Karpas-422 (cell line): ENCODE measurements at regions not wholly inside any gene's neighbourhood (a gene's known extent, or its start where the extent isn't known, plus 50 kb on each side); places are given as distances from the start of the nearest gene placed in this dataset.
"Not testable (repeated sequence)": the region's sequence is repeated elsewhere in the genome, so short reads cannot be mapped to it uniquely, and the experiment has no call there.

Experiments
- DNase-seq: peaks from one replicate; pipeline ENCODE4 v3.0.0-alpha.2; 2015
- H2AFZ ChIP-seq: fragments of 200-600 bp; sonication (generic); 2 replicates; pipeline ENCODE4 v1.6.1; 2014; ENCODE audit warnings: antibody characterized with exemption, low read length, mixed read lengths
- H3K27ac ChIP-seq: fragments of 200-600 bp; sonication (generic); 2 replicates; pipeline ENCODE4 v1.5.1; 2014; ENCODE audit warnings: mild to moderate bottlenecking, low read length, moderate library complexity
- H3K27me3 ChIP-seq: fragments of 200-600 bp; sonication (generic); 2 replicates; pipeline ENCODE4 v1.6.1; 2014; ENCODE audit warnings: low read length, mixed read lengths
- H3K36me3 ChIP-seq: fragments of 200-600 bp; sonication (generic); 2 replicates; pipeline ENCODE4 v1.6.1; 2014; ENCODE audit warnings: low read length, mixed read lengths; ENCODE audit not compliant: insufficient read depth
- H3K4me1 ChIP-seq: fragments of 200-600 bp; sonication (generic); 2 replicates; pipeline ENCODE4 v1.6.1; 2014; ENCODE audit warnings: mild to moderate bottlenecking, low read length, mixed read lengths
- H3K4me2 ChIP-seq: fragments of 200-600 bp; sonication (generic); 2 replicates; pipeline ENCODE4 v1.6.1; 2014; ENCODE audit warnings: low read length, low read depth, mild to moderate bottlenecking; ENCODE audit not compliant: poor library complexity, severe bottlenecking
- H3K4me3 ChIP-seq: fragments of 200-600 bp; sonication (generic); 2 replicates; pipeline ENCODE4 v1.5.1; 2014; ENCODE audit warnings: mild to moderate bottlenecking, antibody characterized with exemption, low read length, mixed read lengths
- H3K79me2 ChIP-seq: fragments of 200-600 bp; sonication (generic); 2 replicates; pipeline ENCODE4 v1.6.1; 2014; ENCODE audit warnings: mild to moderate bottlenecking, low read length, mixed read lengths
- H3K9ac ChIP-seq: fragments of 200-600 bp; sonication (generic); 2 replicates; pipeline ENCODE4 v1.6.0; 2014; ENCODE audit warnings: low read length
- H3K9me2 ChIP-seq: fragments of 200-600 bp; sonication (generic), shearing (Covaris generic); replicated peaks from 2 replicates; pipeline ENCODE4 v1.6.0; 2014; ENCODE audit warnings: mild to moderate bottlenecking, low read length, moderate library complexity; ENCODE audit not compliant: insufficient read depth
- H3K9me3 ChIP-seq: fragments of 300-700, 200-600 bp; sonication (generic); 2 replicates; pipeline ENCODE4 v1.6.1; 2014; ENCODE audit warnings: low read length, mixed read lengths
- H4K20me1 ChIP-seq: fragments of 200-600 bp; sonication (generic); 2 replicates; pipeline ENCODE4 v1.6.1; 2014; ENCODE audit warnings: mild to moderate bottlenecking, antibody characterized with exemption, low read length, low read depth; ENCODE audit not compliant: insufficient read depth

- H3K4me2 ChIP-seq: no peak overlapping the region
- H3K4me1 ChIP-seq: no peaks in the 10 kb centered on the region
- no peak overlapping the region for H3K4me3 ChIP-seq
- H3K9me3 ChIP-seq: no peaks in the 10 kb centered on the region
- DNase-seq: no peak
- no peaks in the 10 kb centered on the region for H4K20me1 ChIP-seq
- H2AFZ ChIP-seq: no peak overlapping the region
- no peaks in the 10 kb centered on the region for H3K36me3 ChIP-seq
- no peaks in the 10 kb centered on the region for H3K79me2 ChIP-seq
- no peaks in the 10 kb centered on the region for H3K27me3 ChIP-seq
- no peak overlapping the region for H3K9ac ChIP-seq
- no peak overlapping the region for H3K27ac ChIP-seq
- H3K9me2 ChIP-seq: no peaks in the 10 kb centered on the region
These were observed 136.3 kb upstream of the ANK3 start for GRCh38 chr10:60525716-60526585.

- H3K4me1 ChIP-seq: no peaks in the 10 kb centered on the region
- H3K9me3 ChIP-seq: no peaks in the 10 kb centered on the region
- no peak for DNase-seq
- no peak overlapping the region for H3K27ac ChIP-seq
- no peak overlapping the region for H2AFZ ChIP-seq
- no peaks in the 10 kb centered on the region for H3K79me2 ChIP-seq
- H3K9me2 ChIP-seq: no peaks in the 10 kb centered on the region
- H3K4me2 ChIP-seq: no peak overlapping the region
- no peak overlapping the region for H3K4me3 ChIP-seq
- no peaks in the 10 kb centered on the region for H3K36me3 ChIP-seq
- no peak overlapping the region for H3K9ac ChIP-seq
- no peaks in the 10 kb centered on the region for H4K20me1 ChIP-seq
- H3K27me3 ChIP-seq: no peaks in the 10 kb centered on the region
These were observed 134.9 kb upstream of the ANK3 start for GRCh38 chr10:60524541-60524940.

GRCh38 chr10:60523371-60523770, 133.7 kb upstream of the ANK3 start:
- not testable (repeated sequence) for H3K27ac ChIP-seq, H3K4me3 ChIP-seq, H3K4me2 ChIP-seq, H3K79me2 ChIP-seq, H3K4me1 ChIP-seq, H3K9ac ChIP-seq, DNase-seq, H2AFZ ChIP-seq, H3K27me3 ChIP-seq, H4K20me1 ChIP-seq, H3K36me3 ChIP-seq, H3K9me3 ChIP-seq, H3K9me2 ChIP-seq

DNA sequence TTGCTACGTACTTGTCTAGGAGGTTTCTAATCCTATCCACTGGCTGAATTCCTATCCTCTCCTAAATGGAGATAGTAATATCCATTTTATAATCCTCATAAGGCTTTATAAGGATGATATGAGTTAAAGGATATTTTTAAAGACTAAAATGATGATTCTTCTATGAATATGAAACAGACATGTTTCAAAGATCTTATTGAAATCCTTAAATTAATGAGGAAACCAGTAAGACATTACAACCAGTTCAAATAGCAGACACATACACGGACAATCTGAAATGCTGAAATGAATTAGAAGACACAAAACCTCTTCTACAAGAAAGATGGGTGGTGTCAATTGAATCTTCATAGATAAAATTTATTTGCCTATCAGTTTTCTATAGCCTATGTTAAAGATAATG, 132.9 kb upstream of the ANK3 start:
- no peak overlapping the region for H3K4me2 ChIP-seq
- H3K9me2 ChIP-seq: no peaks in the 10 kb centered on the region
- H3K9me3 ChIP-seq: no peaks in the 10 kb centered on the region

DNA sequence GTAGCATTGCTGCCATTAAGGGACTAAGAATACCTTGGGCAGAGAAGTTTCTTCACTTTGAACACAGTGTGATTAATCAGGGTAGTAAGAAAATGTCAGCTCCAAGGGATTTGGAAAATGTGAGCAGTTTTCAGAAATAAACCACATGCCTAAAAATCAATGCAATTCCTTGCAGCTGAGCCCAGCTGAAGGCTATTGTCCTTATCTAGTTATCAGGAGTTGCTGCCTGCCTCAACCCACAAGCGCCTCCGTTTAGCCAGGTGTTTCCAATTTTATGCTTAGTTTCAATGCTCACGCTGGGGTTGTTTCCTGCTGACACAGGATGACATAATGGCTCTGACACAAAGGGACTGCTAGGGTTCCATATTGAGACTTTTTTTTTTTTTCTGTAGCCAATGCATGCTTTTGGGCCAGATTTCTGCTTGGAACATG, 132.3 kb upstream of the ANK3 start:
- Histone ChIP-seq H3K9ac (no peak overlapping the region), H4K20me1 (no peaks in the 10 kb centered on the region), H3K9me3 (no peaks in the 10 kb centered on the region), H3K4me2 (no peak overlapping the region), H3K79me2 (no peaks in the 10 kb centered on the region), H3K9me2 (no peaks in the 10 kb centered on the region), H2AFZ (no peak overlapping the region), H3K4me3 (no peak overlapping the region), H3K27me3 (no peaks in the 10 kb centered on the region), H3K4me1 (no peaks in the 10 kb centered on the region), H3K27ac (no peak overlapping the region), H3K36me3 (no peaks in the 10 kb centered on the region)
- no peak for DNase-seq

More for the DNA sequence above, 132.9 kb upstream of the ANK3 start:
- Histone ChIP-seq H3K4me3 (no peak overlapping the region), H3K27ac (no peak overlapping the region), H3K4me1 (no peaks in the 10 kb centered on the region), H3K9ac (no peak overlapping the region), H4K20me1 (no peaks in the 10 kb centered on the region), H3K79me2 (no peaks in the 10 kb centered on the region), H2AFZ (no peak overlapping the region), H3K27me3 (no peaks in the 10 kb centered on the region), H3K36me3 (no peaks in the 10 kb centered on the region)
- DNase-seq: no peak

DNA sequence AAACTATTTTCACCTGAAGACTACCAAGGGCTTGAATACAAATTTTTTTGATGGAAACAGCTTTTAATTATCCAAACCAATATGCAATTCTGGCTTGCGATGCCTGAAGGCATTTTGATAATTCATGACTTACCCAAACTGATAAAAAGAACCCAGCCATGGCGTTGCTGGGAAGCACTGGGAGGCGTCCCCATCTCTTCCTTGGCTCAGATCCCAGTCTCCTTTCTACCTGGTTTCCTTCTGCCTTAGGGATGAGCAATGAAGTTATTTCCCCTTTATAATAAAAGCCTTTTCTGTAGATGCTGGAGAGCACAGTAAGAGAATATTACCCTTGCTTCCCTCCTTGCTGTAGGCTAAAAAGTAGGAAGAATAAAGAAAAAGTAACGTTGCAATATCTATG, 129.1 kb upstream of the ANK3 start:
- DNase-seq: no peak
- Histone ChIP-seq H3K79me2 (no peaks in the 10 kb centered on the region), H3K27me3 (no peaks in the 10 kb centered on the region), H3K36me3 (no peaks in the 10 kb centered on the region), H3K9me3 (no peaks in the 10 kb centered on the region), H3K4me2 (no peak overlapping the region), H3K27ac (no peak overlapping the region), H3K4me3 (no peak overlapping the region), H3K9ac (no peak overlapping the region), H3K9me2 (no peaks in the 10 kb centered on the region), H4K20me1 (no peaks in the 10 kb centered on the region), H3K4me1 (no peaks in the 10 kb centered on the region), H2AFZ (no peak overlapping the region)

DNA sequence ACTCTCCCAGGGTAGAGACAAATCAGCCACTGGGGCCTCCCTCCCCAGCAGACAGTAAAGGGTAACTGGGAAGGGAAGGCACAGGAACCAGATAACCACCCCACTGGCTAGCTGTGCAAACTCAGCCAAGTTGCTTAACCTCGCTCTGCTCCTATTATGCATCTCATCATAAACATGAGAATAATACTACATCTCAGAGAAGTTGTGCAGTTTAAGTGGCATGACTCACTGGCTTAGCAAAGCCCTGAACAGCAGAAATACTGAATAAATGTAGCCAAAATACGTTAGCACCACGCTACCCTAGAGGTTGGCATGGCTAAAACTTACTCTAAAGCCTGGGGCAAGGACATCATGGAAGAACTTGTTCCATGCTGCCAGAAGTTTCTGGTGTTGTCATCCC, 128.1 kb upstream of the ANK3 start:
- no peaks in the 10 kb centered on the region for H3K36me3 ChIP-seq
- H3K27ac ChIP-seq: no peak overlapping the region
- no peak overlapping the region for H3K9ac ChIP-seq
- no peaks in the 10 kb centered on the region for H3K9me3 ChIP-seq
- H3K4me1 ChIP-seq: peaks cover 5% of the 10 kb centered on the region; the same call in 1 of the 2 replicates
- H2AFZ ChIP-seq: no peak overlapping the region
- DNase-seq: no peak
- no peak overlapping the region for H3K4me3 ChIP-seq
- no peaks in the 10 kb centered on the region for H4K20me1 ChIP-seq
- no peaks in the 10 kb centered on the region for H3K79me2 ChIP-seq
- no peaks in the 10 kb centered on the region for H3K27me3 ChIP-seq
- H3K9me2 ChIP-seq: no peaks in the 10 kb centered on the region
- no peak overlapping the region for H3K4me2 ChIP-seq

DNA sequence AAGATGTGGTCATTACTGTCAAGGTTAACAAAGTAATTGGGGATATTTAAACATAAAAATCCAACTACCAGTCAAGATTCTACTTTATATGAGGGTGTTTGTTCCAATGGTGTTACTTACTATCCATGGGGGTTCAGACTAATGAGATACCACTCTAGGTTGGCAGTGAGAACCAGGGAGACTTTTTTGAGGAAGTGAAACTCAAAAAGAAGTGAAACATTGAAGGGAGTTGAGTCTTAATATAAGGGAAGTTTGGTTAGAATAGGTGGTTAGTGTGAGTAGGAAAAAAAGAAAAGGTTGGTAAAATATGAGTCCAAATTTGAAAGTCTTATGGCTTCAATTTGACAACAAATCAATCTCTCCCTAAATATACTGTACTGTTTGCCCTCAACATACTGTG, 123.6 kb upstream of the ANK3 start:
- Histone ChIP-seq H3K36me3 (no peaks in the 10 kb centered on the region), H3K27me3 (no peaks in the 10 kb centered on the region), H3K4me2 (no peak overlapping the region), H2AFZ (no peak overlapping the region), H3K27ac (no peak overlapping the region), H3K9ac (no peak overlapping the region), H3K79me2 (no peaks in the 10 kb centered on the region), H3K4me1 (peaks cover 5% of the 10 kb centered on the region; the same call in 1 of the 2 replicates), H3K9me2 (no peaks in the 10 kb centered on the region), H3K9me3 (no peaks in the 10 kb centered on the region), H4K20me1 (no peaks in the 10 kb centered on the region), H3K4me3 (no peak overlapping the region)
- peak; percentile 55 for DNase-seq
